Activated CD8-positive, alpha-beta memory T cell treated with anti-CD3 and anti-CD28 coated beads for 24 hours (primary cell): ENCODE measurements at regions not wholly inside any gene's neighbourhood (a gene's known extent, or its start where the extent isn't known, plus 50 kb on each side); places are given as distances from the start of the nearest gene placed in this dataset.

Experiments
- DNase-seq: peaks from one replicate; pipeline ENCODE4 v3.0.0-alpha.2; 2020

- DNase-seq: no peak
Measured at GRCh38 chr3:139778682-139779233, 101.0 kb upstream of the NMNAT3 start.

DNA sequence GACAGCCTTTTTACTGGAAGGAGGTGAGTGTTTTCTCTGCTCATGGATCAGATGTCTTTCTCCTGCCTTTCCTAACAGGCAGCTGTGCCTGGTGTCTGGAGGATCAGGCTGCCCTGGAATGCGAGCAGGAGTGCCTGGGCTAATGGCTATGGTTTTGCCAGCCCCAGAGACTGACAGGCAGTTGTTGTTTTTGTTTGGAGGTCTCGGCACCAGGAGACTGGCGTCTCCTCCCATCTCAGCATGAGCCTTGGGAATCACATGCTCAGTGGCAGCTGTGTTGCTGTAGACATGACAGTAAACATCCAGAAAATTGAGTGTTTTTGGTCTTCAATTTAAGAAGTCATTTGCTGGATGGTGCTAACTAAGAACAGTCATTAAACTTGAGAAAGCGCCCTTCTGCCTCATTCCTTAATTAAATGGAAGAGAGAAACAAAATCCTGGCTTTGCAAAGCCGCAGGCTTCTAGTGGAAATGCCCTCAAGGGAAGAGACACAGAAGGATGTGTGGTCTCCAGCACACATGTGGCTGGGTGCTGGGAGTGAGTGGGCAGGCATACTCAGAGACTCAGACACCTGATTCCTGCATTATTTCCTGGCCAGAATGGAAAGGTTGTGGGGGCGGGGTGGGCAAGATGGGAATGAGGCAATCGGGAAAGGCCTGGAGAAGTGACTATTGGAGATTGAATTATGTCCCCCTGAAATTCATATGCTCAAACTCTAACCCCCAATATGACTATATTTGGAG, 97.0 kb upstream of the NMNAT3 start:
- no peak for DNase-seq

GRCh38 chr3:139772539-139773500, 95.0 kb upstream of the NMNAT3 start:
- no peak for DNase-seq

DNA sequence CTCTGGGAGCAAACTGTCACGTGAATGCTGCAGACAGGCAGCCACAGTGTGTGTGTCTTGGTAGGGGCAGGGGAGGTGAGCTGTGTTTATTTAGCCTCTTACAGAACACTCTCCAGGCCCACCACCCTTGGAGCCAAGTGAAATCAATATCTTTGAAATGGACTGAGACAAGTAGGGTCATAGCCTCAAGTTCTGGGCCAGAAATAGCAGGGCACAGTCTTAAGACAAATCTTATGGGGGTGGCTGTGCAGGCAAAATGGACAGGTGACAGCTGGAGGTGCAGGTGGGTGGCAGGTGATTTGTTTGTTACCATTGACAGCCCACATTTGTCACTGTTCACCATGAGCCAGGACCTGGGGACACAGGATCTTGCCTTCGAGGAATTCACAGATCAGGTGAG, 93.6 kb upstream of the NMNAT3 start:
- DNase-seq: no peak

- no peak for DNase-seq
Measured at GRCh38 chr3:139770577-139770976, 92.8 kb upstream of the NMNAT3 start.

DNA sequence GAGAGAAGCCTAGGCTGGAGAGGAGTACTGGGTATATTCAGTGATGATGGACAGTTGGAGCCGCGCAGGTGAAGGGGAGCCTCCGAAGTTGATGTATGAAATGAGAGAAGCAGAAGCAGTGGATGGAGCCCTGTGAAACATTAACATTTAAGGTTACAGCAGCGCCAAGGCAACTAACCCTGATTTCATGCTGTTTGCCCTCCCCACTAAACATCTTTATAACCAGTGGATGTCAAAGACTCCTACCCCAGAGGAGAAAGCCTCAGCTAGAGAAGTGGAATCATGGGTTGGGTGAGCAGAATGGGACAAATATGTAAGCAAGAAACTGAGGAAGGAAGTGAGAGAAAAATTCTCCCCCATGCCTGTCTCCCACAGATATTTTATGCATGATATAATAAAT, 92.0 kb upstream of the NMNAT3 start:
- no peak for DNase-seq

DNA sequence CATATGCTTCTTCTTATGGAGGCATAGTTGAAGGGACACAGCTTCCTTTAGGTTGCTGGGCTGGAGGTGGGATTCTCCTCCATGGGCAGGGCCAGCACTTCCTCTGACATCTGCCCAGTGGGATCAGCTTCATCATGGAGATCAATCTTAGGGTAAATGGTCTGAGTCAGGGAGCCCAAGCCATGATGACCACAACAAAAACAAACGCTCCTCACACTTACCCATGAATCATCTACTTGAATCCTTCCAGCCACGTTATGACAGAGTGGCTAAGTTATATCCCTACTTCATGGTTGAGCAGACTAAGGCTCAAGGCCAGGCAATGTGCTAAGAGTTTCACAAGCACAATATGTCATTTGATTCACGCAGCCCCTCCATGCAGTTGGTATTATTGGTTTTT, 87.2 kb upstream of the NMNAT3 start:
- no peak for DNase-seq

DNA sequence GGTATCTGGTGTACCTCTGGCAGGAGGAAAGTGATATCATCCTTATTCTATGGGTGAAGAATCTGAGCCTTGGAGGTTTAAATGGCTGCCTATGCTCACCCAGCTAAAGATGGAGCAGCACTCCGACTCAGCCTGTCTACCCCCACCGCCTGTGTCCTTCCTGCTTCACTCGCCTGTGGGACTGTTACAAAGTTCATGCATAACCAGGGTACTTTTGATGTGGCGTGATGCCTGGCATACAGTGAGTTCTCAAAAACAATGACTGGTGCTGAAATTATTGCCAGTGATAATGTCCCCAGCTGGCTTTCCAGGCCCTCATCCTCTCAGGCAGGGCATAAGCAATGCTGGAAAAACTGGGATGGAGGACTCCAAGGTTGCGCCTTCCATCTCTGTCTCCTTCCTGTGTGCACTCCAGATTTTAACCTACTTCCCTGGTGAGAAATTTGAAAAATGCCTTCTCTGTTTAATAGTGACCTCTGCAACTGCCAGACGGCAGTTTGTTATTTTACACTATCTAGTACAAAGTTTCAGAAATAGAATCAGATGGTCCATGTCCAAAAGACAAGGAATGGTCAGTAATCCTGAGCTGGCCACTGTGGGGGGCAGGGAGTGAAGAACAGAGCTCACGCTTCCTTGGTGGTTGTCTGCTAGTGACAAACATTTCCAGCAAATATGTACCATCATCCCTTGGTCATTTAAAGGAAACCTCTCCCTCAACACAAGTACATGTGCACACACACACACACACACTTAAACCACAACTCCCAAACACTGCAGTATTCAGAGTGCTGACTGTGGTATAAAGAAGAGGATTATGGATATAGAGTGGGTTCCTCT, 86.5 kb upstream of the NMNAT3 start:
- no peak for DNase-seq

GRCh38 chr3:139762302-139762701, 84.5 kb upstream of the NMNAT3 start:
- DNase-seq: no peak

GRCh38 chr3:139759470-139759869, 81.7 kb upstream of the NMNAT3 start:
- DNase-seq: no peak

DNA sequence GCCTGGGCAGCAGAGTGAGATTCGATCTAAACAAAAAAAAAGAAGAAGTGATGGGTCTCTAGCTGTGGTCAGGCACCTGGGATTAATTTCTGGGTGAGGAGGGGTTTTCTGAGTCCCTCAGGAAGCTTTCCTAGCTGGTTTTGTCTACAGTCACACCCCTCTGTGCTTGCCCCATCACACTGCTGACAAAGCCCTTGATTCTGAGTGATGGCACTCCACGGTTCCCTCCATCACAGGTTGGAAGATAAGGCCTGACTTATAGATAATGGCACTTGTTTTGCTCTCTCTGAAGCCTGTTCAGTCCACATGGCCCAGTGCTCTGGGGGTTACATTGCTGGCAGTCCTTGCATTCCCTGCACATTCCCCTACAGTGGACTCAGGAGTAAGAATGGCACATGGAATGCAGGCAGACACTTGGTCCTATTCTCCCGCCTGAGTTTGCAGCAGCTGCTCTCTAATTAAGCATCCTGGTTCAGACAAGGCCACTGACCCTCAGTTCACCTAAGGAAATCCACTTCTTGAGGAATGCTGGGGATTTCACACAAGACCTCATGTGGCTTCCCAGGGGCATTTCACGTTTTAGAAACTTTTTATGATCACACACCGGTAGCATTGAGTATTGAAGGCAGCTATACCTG, 81.0 kb upstream of the NMNAT3 start:
- DNase-seq: peak; percentile 37

DNA sequence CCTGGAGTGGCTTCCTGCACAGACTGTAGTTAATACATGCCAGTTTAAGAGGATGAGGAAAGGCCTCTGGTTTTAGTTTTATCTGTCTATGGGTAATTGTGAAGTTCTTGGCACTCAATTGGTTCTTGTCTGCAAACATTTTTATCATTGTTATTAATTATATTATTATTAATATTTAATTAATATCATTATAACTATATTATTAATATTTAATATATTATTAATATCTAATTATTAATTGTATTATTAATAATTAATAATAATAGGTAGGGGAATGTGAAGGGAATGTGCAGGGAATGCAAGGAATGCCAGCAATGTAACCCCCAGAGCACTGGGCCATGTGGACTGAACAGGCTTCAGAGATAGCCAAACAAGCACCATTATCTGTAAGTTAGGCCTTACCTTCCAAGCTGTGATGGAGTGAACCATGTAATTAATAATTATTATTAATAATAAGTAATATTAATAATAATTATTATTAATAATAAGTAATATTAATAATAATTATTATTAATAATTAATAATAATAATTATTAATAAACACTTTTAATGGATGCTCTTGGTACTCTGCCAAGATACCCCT, 79.8 kb upstream of the NMNAT3 start:
- DNase-seq: no peak

GRCh38 chr3:139756529-139757103, 78.8 kb upstream of the NMNAT3 start:
- peak; percentile 37 for DNase-seq

DNA sequence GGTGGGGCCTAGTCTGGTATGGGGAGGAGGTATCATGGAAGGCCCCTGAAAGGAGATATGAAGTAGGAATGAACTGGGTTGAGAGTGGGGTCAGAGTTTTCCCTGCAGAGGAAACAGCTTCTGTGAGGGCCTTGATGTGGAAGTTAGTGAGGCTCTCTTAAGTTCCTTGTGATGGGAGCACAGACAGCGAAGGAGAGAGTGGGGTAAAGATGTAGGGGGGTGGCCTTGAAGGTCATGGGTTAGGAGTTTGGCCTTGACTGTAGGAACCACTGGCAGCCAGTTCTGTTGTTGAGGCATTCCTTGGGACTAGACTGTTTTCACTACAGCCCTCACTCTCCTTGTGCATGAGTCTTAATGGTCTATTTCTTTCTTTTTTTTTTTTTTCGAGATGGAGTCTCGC, 77.8 kb upstream of the NMNAT3 start:
- DNase-seq: peak; percentile 1

DNA sequence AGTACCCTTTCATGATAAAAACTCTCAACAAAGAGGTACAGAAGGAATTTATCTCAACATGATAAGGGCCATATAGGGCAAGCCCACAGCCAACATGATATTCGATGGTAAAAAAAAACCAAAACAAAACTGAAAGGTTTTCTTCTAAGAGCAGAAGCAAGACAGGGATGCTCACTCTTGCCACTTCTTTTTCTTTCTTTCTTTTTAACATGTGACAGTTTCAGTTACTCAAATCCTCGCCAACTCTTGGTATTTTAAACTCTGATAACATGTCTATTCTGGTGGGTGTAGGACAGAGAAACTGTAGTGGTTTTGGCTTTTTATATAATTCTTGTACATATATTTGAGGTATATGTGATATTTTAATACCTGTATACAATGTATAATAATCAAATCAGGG, 74.0 kb upstream of the NMNAT3 start:
- no peak for DNase-seq

- no peak for DNase-seq
Measured at GRCh38 chr3:139746481-139746880, 68.7 kb upstream of the NMNAT3 start.

DNA sequence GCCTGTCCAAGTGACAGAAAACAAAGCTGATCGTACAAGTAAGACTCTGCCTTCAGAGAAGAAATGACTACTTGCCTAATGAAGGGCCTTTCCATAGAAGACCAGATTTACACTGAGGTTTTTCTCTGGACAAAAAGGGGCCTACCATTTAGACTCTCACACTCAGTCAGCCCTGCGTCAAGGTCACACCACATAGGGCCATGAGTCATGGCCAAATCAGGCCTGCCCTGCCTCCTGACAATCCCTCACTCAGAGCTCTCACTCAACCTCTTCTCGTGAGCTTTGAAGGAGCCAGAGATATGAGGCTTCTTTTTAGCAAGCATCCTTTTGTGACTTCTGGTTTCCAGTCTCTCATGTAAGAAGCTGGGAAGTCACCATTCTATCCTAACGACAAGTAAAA, 68.1 kb upstream of the NMNAT3 start:
- DNase-seq: no peak

- DNase-seq: no peak
Measured at GRCh38 chr3:139738697-139739096, 60.9 kb upstream of the NMNAT3 start.

DNA sequence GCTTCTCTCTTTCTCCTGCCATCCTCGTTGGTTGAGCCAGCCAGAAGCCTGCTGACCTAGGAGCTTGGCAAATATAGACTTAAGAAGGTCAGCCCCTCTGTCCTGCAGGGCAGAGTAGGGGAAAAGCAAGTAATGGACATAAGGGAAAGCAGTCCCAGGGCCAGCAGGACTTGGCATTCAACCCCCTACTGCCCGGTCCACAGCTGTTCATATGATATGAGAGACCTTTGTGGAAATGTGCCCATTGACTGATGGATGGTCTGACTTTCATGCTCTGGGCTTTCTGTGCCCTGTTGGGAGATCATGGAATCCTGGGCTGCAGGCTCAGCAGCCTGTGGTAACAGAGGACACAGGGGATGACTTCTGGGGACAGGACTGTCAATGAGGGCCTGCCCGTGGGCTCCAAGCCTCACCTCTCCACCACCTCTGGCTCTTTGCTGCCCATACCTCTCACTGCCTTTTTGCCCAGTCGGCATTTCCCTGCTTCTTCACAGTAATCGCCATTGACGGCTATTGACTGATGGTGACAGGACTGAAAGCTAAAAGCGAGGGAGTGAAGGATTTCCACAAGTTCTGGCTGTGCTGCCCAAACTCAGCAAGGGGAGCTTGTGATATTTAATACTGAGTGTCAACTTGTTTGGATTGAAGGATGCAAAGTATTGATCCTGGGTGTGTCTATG, 60.0 kb upstream of the NMNAT3 start:
- no peak for DNase-seq

GRCh38 chr3:139735191-139735590, 57.4 kb upstream of the NMNAT3 start:
- no peak for DNase-seq

GRCh38 chr3:139732729-139733128, 55.0 kb upstream of the NMNAT3 start:
- DNase-seq: no peak
